ENCODE measurements at regions not wholly inside any gene's neighbourhood (a gene's known extent, or its start where the extent isn't known, plus 50 kb on each side); places are given as distances from the start of the nearest gene placed in this dataset.
"Not testable (repeated sequence)": the region's sequence is repeated elsewhere in the genome, so short reads cannot be mapped to it uniquely, and the experiment has no call there.

- H3K4me3 ChIP-seq (ENCODE audit: low read depth, low read length); POLR2A ChIA-PET; H3K4me1 ChIP-seq; H3K36me3 Mint-ChIP-seq (ENCODE audit: insufficient read depth, unreplicated experiment); H3K4me1 Mint-ChIP-seq (ENCODE audit: low read depth, unreplicated experiment); H3K9me3 ChIP-seq; H3K36me3 ChIP-seq (ENCODE audit: control insufficient read depth, insufficient read depth, low read length); H3K9me3 Mint-ChIP-seq (ENCODE audit: unreplicated experiment); DNase-seq; CTCF ChIA-PET; H3K27me3 ChIP-seq (replicated peaks; ENCODE audit: control insufficient read depth, insufficient read depth, low read length); intact Hi-C loops (cut with micrococcal nuclease; ENCODE audit: unreplicated experiment); BruUV-seq (replicated peaks); H3K4me3 Mint-ChIP-seq (ENCODE audit: unreplicated experiment); H3K27me3 Mint-ChIP-seq (ENCODE audit: insufficient read depth, unreplicated experiment); H3K27ac Mint-ChIP-seq (ENCODE audit: unreplicated experiment): not testable (repeated sequence)
Measured at GRCh38 chr4:43672265-43672885, 776.2 kb downstream of the KCTD8 start.

- no peaks in the 10 kb centered on the region for H3K27me3 ChIP-seq (replicated peaks; ENCODE audit: control insufficient read depth, insufficient read depth, low read length)
Measured at GRCh38 chr4:43680421-43680820, 768.2 kb downstream of the KCTD8 start.

GRCh38 chr4:43682551-43682950 is 766.1 kb downstream of the KCTD8 start:
- no peaks in the 10 kb centered on the region for H3K36me3 Mint-ChIP-seq (ENCODE audit: insufficient read depth, unreplicated experiment)
- no peaks in the 10 kb centered on the region for H3K27me3 ChIP-seq (replicated peaks; ENCODE audit: control insufficient read depth, insufficient read depth, low read length)
- H3K9me3 Mint-ChIP-seq (ENCODE audit: unreplicated experiment): no peaks in the 10 kb centered on the region
- BruUV-seq (replicated peaks): no TSS peak
- H3K4me3 ChIP-seq (ENCODE audit: low read depth, low read length): no peak overlapping the region
- no peaks in the 10 kb centered on the region for H3K27me3 Mint-ChIP-seq (ENCODE audit: insufficient read depth, unreplicated experiment)
- no peaks in the 10 kb centered on the region for H3K36me3 ChIP-seq (ENCODE audit: control insufficient read depth, insufficient read depth, low read length)
- no peaks in the 10 kb centered on the region for H3K4me1 ChIP-seq
- no peak overlapping the region for H3K27ac Mint-ChIP-seq (ENCODE audit: unreplicated experiment)
- no peaks in the 10 kb centered on the region for H3K4me1 Mint-ChIP-seq (ENCODE audit: low read depth, unreplicated experiment)
- no peak for DNase-seq
- ChIA-PET POLR2A (no interaction called here), CTCF (no interaction called here)
- no peaks in the 10 kb centered on the region for H3K9me3 ChIP-seq
- TF ChIP-seq CTCF (IDR thresholded peaks at IDR 0.05; ENCODE audit: insufficient read depth in 1 of 2, low read depth in 1 of 2, low read length in 1 of 2, severe bottlenecking in 1 of 2, unreplicated experiment in 1 of 2): no peak
- intact Hi-C loops (cut with micrococcal nuclease; ENCODE audit: unreplicated experiment): no loop called here
- no peak overlapping the region for H3K4me3 Mint-ChIP-seq (ENCODE audit: unreplicated experiment)

More at GRCh38 chr4:43680421-43680820, 768.2 kb downstream of the KCTD8 start:
- Mint-ChIP-seq H3K27me3 (ENCODE audit: insufficient read depth, unreplicated experiment) (no peaks in the 10 kb centered on the region), H3K4me1 (ENCODE audit: low read depth, unreplicated experiment) (no peaks in the 10 kb centered on the region), H3K4me3 (ENCODE audit: unreplicated experiment) (no peak overlapping the region), H3K36me3 (ENCODE audit: insufficient read depth, unreplicated experiment) (no peaks in the 10 kb centered on the region), H3K9me3 (ENCODE audit: unreplicated experiment) (no peaks in the 10 kb centered on the region), H3K27ac (ENCODE audit: unreplicated experiment) (no peak overlapping the region)
- BruUV-seq (replicated peaks): no TSS peak
- POLR2A ChIA-PET: no interaction called here
- TF ChIP-seq CTCF (IDR thresholded peaks at IDR 0.05; ENCODE audit: insufficient read depth in 1 of 2, low read depth in 1 of 2, low read length in 1 of 2, severe bottlenecking in 1 of 2, unreplicated experiment in 1 of 2): no peak
- Histone ChIP-seq H3K4me1 (no peaks in the 10 kb centered on the region), H3K4me3 (ENCODE audit: low read depth, low read length) (no peak overlapping the region), H3K9me3 (no peaks in the 10 kb centered on the region), H3K36me3 (ENCODE audit: control insufficient read depth, insufficient read depth, low read length) (no peaks in the 10 kb centered on the region)
- CTCF ChIA-PET: no interaction called here
- intact Hi-C loops (cut with micrococcal nuclease; ENCODE audit: unreplicated experiment): no loop called here
- no peak for DNase-seq

GRCh38 chr4:43690116-43690515 is 758.5 kb downstream of the KCTD8 start:
- ChIA-PET POLR2A (no interaction called here), CTCF (no interaction called here)
- no TSS peak for BruUV-seq (replicated peaks)
- Histone ChIP-seq H3K4me3 (ENCODE audit: low read depth, low read length) (no peak overlapping the region), H3K27me3 (replicated peaks; ENCODE audit: control insufficient read depth, insufficient read depth, low read length) (no peaks in the 10 kb centered on the region), H3K9me3 (no peaks in the 10 kb centered on the region), H3K4me1 (no peaks in the 10 kb centered on the region), H3K36me3 (ENCODE audit: control insufficient read depth, insufficient read depth, low read length) (no peaks in the 10 kb centered on the region)
- Mint-ChIP-seq H3K27ac (ENCODE audit: unreplicated experiment) (no peak overlapping the region), H3K4me3 (ENCODE audit: unreplicated experiment) (no peak overlapping the region), H3K27me3 (ENCODE audit: insufficient read depth, unreplicated experiment) (no peaks in the 10 kb centered on the region), H3K4me1 (ENCODE audit: low read depth, unreplicated experiment) (no peaks in the 10 kb centered on the region), H3K36me3 (ENCODE audit: insufficient read depth, unreplicated experiment) (no peaks in the 10 kb centered on the region), H3K9me3 (ENCODE audit: unreplicated experiment) (no peaks in the 10 kb centered on the region)
- intact Hi-C loops (cut with micrococcal nuclease; ENCODE audit: unreplicated experiment): no loop called here
- no peak for TF ChIP-seq CTCF (IDR thresholded peaks at IDR 0.05; ENCODE audit: insufficient read depth in 1 of 2, low read depth in 1 of 2, low read length in 1 of 2, severe bottlenecking in 1 of 2, unreplicated experiment in 1 of 2)
- no peak for DNase-seq

Data from Caco-2 (cell line).